ENCODE measurements at regions not wholly inside any gene's neighbourhood (a gene's known extent, or its start where the extent isn't known, plus 50 kb on each side); places are given as distances from the start of the nearest gene placed in this dataset.

- H3K23ac ChIP-seq (ENCODE audit: low read depth, low read length) = no peak overlapping the region
- H3K9ac ChIP-seq (ENCODE audit: low read depth, low read length) = no peak overlapping the region
- dilution Hi-C loops (cut with HindIII; ENCODE audit: low sequenced_read_pairs, unreplicated experiment) (no loop called here), intact Hi-C loops (cut with micrococcal nuclease) (no loop called here), in situ Hi-C loops (cut with MboI; ENCODE audit: low sequenced_read_pairs) (no loop called here)
- no peaks in the 10 kb centered on the region for H3K36me3 ChIP-seq (ENCODE audit: control insufficient read depth, insufficient read depth, low read length)
- no peaks in the 10 kb centered on the region for H3K4me1 ChIP-seq (ENCODE audit: control insufficient read depth, insufficient read depth, low read length)
- H2AFZ ChIP-seq (replicated peaks; ENCODE audit: low read length, poor library complexity) = no peak overlapping the region
- no TSS peak for BruUV-seq (replicated peaks)
- no peak overlapping the region for H3K4ac ChIP-seq (ENCODE audit: low read depth, low read length)
- H3K79me1 ChIP-seq (ENCODE audit: low read depth in 1 of 2, low read length in 2 of 2) = no peaks in the 10 kb centered on the region
- H3K56ac ChIP-seq (ENCODE audit: extremely low read depth, insufficient read depth, low read length) = no peak overlapping the region
- H4K91ac ChIP-seq (ENCODE audit: insufficient read depth, low read depth, low read length) = no peak overlapping the region
- no peak overlapping the region for H4K8ac ChIP-seq (ENCODE audit: low read depth in 2 of 2, low read length in 2 of 2)
- no peak overlapping the region for H3K4me3 ChIP-seq (ENCODE audit: insufficient read depth, low read depth, low read length)
- H3K27ac ChIP-seq (ENCODE audit: insufficient read depth, low read length) = no peak overlapping the region
- H4K20me1 ChIP-seq (ENCODE audit: insufficient read depth, low read length) = no peaks in the 10 kb centered on the region
- no peak overlapping the region for H2BK5ac ChIP-seq (ENCODE audit: low read depth, low read length, poor library complexity, severe bottlenecking)
- CTCF ChIA-PET = no interaction called here
- H3K9me3 ChIP-seq (ENCODE audit: control insufficient read depth, insufficient read depth, low read length) = peaks cover 2% of the 10 kb centered on the region; the same call in 1 of the 2 replicates
- no peak overlapping the region for H4K5ac ChIP-seq (ENCODE audit: low read depth, low read length)
- POLR2A ChIA-PET (ENCODE audit: unreplicated experiment) = no interaction called here
- H3K18ac ChIP-seq (ENCODE audit: low read depth, low read length) = no peak overlapping the region
- DNase-seq = no peak
- no peak for ATAC-seq (ENCODE audit: low read depth)
- no peak overlapping the region for H2AK9ac ChIP-seq (replicated peaks; ENCODE audit: low read depth, low read length, poor library complexity)
- WGBS, 2 experiments (ENCODE audit: extremely low coverage in 2 of 2, insufficient read length in 1 of 2) = no CpG with 5 or more reads among the region's 3 CpGs
- H3K27me3 ChIP-seq (ENCODE audit: control insufficient read depth, insufficient read depth, low read length) = no peaks in the 10 kb centered on the region
- no peak overlapping the region for H3K14ac ChIP-seq (replicated peaks; ENCODE audit: low read depth, low read length)
- H2BK120ac ChIP-seq (ENCODE audit: low read depth, low read length) = no peak overlapping the region
- no peak overlapping the region for H2AK5ac ChIP-seq (ENCODE audit: low read depth, low read length)
- no peaks in the 10 kb centered on the region for H3K9me1 ChIP-seq (ENCODE audit: insufficient read depth, low read length)
- no peak overlapping the region for H2BK20ac ChIP-seq (ENCODE audit: low read depth, low read length)
- no peak for TF ChIP-seq SMC3 (IDR thresholded peaks at IDR 0.05; ENCODE audit: low read depth, low read length)
- no peak for TF ChIP-seq MAZ (IDR thresholded peaks at IDR 0.05; ENCODE audit: borderline replicate concordance, low read depth, low read length)
- TF ChIP-seq RFX5 (IDR thresholded peaks at IDR 0.05; ENCODE audit: low read depth, low read length) = no peak
- no peak for TF ChIP-seq MAFK (IDR thresholded peaks at IDR 0.05; ENCODE audit: low read depth, low read length)
- no peak for TF ChIP-seq POLR2A (IDR thresholded peaks at IDR 0.05; ENCODE audit: low read depth, low read length)
- TF ChIP-seq RCOR1 (IDR thresholded peaks at IDR 0.05; ENCODE audit: insufficient replicate concordance, low read length) = no peak
- H3K4me2 ChIP-seq (ENCODE audit: low read depth, low read length) = no peak overlapping the region
- H2BK15ac ChIP-seq (ENCODE audit: low read depth, low read length) = no peak overlapping the region
Measured at GRCh38 chr3:24944805-24945520, 450.3 kb upstream of the THRB start.
